ENCODE measurements at regions not wholly inside any gene's neighbourhood (a gene's known extent, or its start where the extent isn't known, plus 50 kb on each side); places are given as distances from the start of the nearest gene placed in this dataset.

DNA sequence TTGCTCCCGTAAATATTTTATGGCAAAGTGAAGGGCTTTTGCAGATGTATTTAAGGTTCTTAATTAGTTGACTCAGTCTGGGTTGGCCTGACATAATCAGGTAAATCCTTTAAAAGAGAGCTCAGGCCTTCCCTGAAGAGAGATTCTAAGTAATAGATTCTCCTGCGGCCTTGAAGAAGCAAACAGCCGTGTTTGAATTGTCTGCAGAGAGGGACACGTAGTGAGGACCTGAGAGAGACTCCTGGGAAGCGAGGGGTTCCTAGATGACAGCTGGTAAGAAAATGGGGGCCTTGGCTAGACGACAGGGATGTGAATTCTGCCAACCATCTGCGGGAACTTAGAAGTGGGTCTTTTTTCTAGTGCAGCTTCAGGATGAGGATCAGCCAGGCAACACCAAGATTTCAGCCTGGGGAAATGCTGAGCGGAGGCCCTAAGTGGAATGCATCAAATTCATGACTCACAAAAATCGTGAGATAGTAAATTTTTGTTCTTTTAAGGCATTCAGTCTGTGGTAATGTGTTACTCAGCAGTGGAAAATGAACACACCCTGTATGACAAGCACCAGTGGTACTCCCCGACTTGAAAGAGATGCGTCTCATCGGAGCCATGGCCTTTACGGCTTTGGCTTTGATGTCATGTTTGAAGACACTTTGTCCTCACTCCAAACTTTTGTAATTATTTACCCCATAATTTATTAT lies 62.1 kb upstream of the SMIM21 start:
- ATAC-seq (no peak), DNase-seq (no peak)
- Histone ChIP-seq H3K27ac (no peak overlapping the region), H3K9me3 (no peaks in the 10 kb centered on the region), H3K4me1 (no peaks in the 10 kb centered on the region), H3K27me3 (ENCODE audit: insufficient read depth in 3 of 3, low read length in 2 of 3) (peaks cover 0 to 2% (median 0%) of the 10 kb centered on the region in 3 donors), H3K4me3 (no peak overlapping the region), H3K36me3 (ENCODE audit: insufficient read depth in 1 of 2, low read depth in 1 of 2) (no peaks in the 10 kb centered on the region)
- TF ChIP-seq, protein P1, sequence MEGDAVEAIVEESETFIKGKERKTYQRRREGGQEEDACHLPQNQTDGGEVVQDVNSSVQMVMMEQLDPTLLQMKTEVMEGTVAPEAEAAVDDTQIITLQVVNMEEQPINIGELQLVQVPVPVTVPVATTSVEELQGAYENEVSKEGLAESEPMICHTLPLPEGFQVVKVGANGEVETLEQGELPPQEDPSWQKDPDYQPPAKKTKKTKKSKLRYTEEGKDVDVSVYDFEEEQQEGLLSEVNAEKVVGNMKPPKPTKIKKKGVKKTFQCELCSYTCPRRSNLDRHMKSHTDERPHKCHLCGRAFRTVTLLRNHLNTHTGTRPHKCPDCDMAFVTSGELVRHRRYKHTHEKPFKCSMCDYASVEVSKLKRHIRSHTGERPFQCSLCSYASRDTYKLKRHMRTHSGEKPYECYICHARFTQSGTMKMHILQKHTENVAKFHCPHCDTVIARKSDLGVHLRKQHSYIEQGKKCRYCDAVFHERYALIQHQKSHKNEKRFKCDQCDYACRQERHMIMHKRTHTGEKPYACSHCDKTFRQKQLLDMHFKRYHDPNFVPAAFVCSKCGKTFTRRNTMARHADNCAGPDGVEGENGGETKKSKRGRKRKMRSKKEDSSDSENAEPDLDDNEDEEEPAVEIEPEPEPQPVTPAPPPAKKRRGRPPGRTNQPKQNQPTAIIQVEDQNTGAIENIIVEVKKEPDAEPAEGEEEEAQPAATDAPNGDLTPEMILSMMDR (IDR thresholded peaks at IDR 0.05) = no peak
- intact Hi-C loops (cut with DNase I) = no loop called here
- 58 to 79% (median 66%) methylated on average over 13 of the region's 13 CpGs for WGBS, 3 donors

DNA sequence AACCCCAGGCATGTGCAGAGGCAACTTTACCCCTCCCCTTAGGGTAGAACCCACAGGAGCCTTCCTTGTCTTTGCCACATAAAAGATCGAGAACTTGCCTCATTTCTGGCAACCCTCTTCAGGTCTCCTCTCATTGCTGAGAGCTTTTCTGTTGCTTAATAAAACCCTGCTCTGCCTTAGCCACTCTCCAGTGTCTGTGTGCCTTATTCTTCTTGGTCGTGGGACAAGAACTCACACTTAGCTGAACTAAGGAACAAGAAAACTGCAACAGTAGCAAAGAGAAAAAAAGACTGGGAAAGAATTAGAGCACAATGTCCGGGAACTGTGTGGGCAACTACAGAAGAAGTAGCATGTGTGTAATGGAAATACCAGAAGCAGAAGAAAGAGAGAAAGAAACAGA lies 56.2 kb upstream of the SMIM21 start:
- no peak overlapping the region for H3K4me3 ChIP-seq
- 90 to 92% (median 91%) methylated on average over 3 of the region's 3 CpGs for WGBS, 3 donors
- peaks cover 6% of the 10 kb centered on the region for H3K9me3 ChIP-seq

DNA sequence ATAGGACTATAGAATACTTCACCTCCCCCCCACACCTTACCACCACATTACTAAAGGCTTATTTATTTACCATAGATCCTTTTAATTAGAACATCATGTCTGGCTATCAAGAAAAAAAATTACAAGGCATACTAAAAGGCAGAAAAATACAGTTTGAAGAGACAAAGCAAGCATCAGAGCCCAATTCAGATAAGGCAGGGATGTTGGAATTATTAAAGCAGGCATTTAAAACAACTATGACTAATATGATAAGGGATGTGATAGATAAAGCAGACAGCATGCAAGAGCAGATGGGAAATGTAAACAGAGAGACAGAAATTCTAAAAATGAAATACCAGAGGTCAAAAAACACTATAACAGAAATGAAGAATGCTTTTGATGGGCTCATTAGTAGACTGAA lies 55.4 kb upstream of the SMIM21 start:
- intact Hi-C loops (cut with DNase I) = no loop called here
- no peaks in the 10 kb centered on the region for H3K36me3 ChIP-seq (ENCODE audit: insufficient read depth in 1 of 2, low read depth in 1 of 2)
- no peak overlapping the region for H3K4me3 ChIP-seq
- H3K27ac ChIP-seq = no peak overlapping the region
- peaks cover 6% of the 10 kb centered on the region for H3K9me3 ChIP-seq
- no peak for DNase-seq
- TF ChIP-seq, protein P1 (IDR thresholded peaks at IDR 0.05) = no peak
- H3K27me3 ChIP-seq (ENCODE audit: insufficient read depth in 3 of 3, low read length in 2 of 3) = peaks cover 0 to 4% (median 2%) of the 10 kb centered on the region in 3 donors
- H3K4me1 ChIP-seq = no peaks in the 10 kb centered on the region
- ATAC-seq = no peak

More for the DNA sequence above, 56.2 kb upstream of the SMIM21 start:
- Histone ChIP-seq H3K36me3 (ENCODE audit: insufficient read depth in 1 of 2, low read depth in 1 of 2) (no peaks in the 10 kb centered on the region), H3K27me3 (ENCODE audit: insufficient read depth in 3 of 3, low read length in 2 of 3) (peaks cover 0 to 4% (median 2%) of the 10 kb centered on the region in 3 donors), H3K4me1 (no peaks in the 10 kb centered on the region), H3K27ac (no peak overlapping the region)
- DNase-seq (no peak), ATAC-seq (no peak)
- intact Hi-C loops (cut with DNase I) = no loop called here
- TF ChIP-seq, protein P1 (IDR thresholded peaks at IDR 0.05) = no peak

DNA sequence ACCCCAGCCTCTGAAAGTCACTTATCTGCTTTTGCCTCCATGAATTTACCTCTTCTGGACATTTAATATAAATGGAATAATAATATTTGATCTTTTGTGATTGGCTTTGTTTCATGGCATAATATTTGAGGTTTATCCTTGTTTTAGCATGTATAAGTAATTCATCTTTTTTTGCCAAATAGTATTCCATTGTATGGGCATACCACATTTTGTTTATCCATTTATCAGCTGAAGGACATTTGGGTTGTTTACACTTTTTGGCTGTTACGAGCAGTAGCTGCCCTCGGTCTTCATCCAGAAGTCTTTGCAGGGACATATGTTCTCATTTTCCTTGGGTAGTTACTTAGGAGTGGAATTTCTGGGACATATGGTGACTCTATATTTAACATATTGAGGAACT lies 53.0 kb upstream of the SMIM21 start:
- DNase-seq (no peak), ATAC-seq (no peak)
- H3K27ac ChIP-seq = no peak overlapping the region
- H3K36me3 ChIP-seq (ENCODE audit: insufficient read depth in 1 of 2, low read depth in 1 of 2) = no peaks in the 10 kb centered on the region
- no peak overlapping the region for H3K4me3 ChIP-seq
- peaks cover 6% of the 10 kb centered on the region for H3K9me3 ChIP-seq
- peaks cover 0 to 4% (median 0%) of the 10 kb centered on the region in 3 donors for H3K27me3 ChIP-seq (ENCODE audit: insufficient read depth in 3 of 3, low read length in 2 of 3)
- H3K4me1 ChIP-seq = no peaks in the 10 kb centered on the region
- TF ChIP-seq, protein P1 (IDR thresholded peaks at IDR 0.05) = no peak
- WGBS, 3 donors = 92 to 98% (median 95%) methylated on average over 2 of the region's 2 CpGs
- intact Hi-C loops (cut with DNase I) = no loop called here

All from psoas muscle (tissue), 7 donors.